ENCODE measurements at regions not wholly inside any gene's neighbourhood (a gene's known extent, or its start where the extent isn't known, plus 50 kb on each side); places are given as distances from the start of the nearest gene placed in this dataset.
A peak's percentile ranks its signal among the peaks of the same experiment; 100 is the strongest.

- no peak for TF ChIP-seq CTCF (IDR thresholded peaks at IDR 0.05; ENCODE audit: extremely low read depth, missing control alignments)
- no peak for DNase-seq (ENCODE audit: low spot score)
Measured at GRCh38 chr22:48667289-48667688, 1160.4 kb downstream of the BRD1 start.

- TF ChIP-seq CTCF (IDR thresholded peaks at IDR 0.05; ENCODE audit: extremely low read depth, missing control alignments) = no peak
Measured at GRCh38 chr22:48666620-48667019, 1161.1 kb downstream of the BRD1 start.

GRCh38 chr22:48665311-48665995 is 1162.2 kb downstream of the BRD1 start:
- no peak for DNase-seq (ENCODE audit: low spot score)
- TF ChIP-seq CTCF (IDR thresholded peaks at IDR 0.05; ENCODE audit: extremely low read depth, missing control alignments) = no peak

More at GRCh38 chr22:48666620-48667019, 1161.1 kb downstream of the BRD1 start:
- no peak for DNase-seq (ENCODE audit: low spot score)

- no peak for DNase-seq (ENCODE audit: low spot score)
- TF ChIP-seq CTCF (IDR thresholded peaks at IDR 0.05; ENCODE audit: extremely low read depth, missing control alignments) = no peak
Measured at GRCh38 chr22:48664586-48664985, 1163.1 kb downstream of the BRD1 start.

GRCh38 chr22:48663297-48663696 is 1164.4 kb downstream of the BRD1 start:
- TF ChIP-seq CTCF (IDR thresholded peaks at IDR 0.05; ENCODE audit: extremely low read depth, missing control alignments) = peak; percentile 13
- DNase-seq (ENCODE audit: low spot score) = no peak

GRCh38 chr22:48662476-48663135 is 1165.1 kb downstream of the BRD1 start:
- DNase-seq (ENCODE audit: low spot score) = no peak
- TF ChIP-seq CTCF (IDR thresholded peaks at IDR 0.05; ENCODE audit: extremely low read depth, missing control alignments) = no peak

- DNase-seq (ENCODE audit: low spot score) = no peak
- no peak for TF ChIP-seq CTCF (IDR thresholded peaks at IDR 0.05; ENCODE audit: extremely low read depth, missing control alignments)
Measured at GRCh38 chr22:48661984-48662383, 1165.7 kb downstream of the BRD1 start.

All from GM20000 (cell line).